ENCODE measurements at regions not wholly inside any gene's neighbourhood (a gene's known extent, or its start where the extent isn't known, plus 50 kb on each side); places are given as distances from the start of the nearest gene placed in this dataset.

DNA sequence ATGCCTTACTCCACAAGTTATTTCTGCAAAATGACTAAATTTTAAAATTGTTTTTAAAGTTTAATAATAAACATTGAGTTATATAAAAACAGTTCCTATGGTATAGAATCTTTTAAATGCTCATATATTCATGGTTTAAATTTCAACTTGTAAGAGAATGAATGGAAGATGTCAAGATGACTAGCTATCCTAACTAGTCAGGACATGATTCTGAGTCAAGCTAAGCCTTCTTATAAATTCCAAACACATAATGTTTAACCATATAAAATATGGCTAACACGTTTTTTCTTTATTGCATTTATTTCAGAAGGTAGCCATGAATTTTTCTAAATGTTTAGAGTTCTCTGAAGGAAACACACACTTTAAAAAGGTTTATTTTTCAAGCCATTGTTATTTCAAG is 320.4 kb downstream of the CBLN2 start:
- TF ChIP-seq, protein P1, sequence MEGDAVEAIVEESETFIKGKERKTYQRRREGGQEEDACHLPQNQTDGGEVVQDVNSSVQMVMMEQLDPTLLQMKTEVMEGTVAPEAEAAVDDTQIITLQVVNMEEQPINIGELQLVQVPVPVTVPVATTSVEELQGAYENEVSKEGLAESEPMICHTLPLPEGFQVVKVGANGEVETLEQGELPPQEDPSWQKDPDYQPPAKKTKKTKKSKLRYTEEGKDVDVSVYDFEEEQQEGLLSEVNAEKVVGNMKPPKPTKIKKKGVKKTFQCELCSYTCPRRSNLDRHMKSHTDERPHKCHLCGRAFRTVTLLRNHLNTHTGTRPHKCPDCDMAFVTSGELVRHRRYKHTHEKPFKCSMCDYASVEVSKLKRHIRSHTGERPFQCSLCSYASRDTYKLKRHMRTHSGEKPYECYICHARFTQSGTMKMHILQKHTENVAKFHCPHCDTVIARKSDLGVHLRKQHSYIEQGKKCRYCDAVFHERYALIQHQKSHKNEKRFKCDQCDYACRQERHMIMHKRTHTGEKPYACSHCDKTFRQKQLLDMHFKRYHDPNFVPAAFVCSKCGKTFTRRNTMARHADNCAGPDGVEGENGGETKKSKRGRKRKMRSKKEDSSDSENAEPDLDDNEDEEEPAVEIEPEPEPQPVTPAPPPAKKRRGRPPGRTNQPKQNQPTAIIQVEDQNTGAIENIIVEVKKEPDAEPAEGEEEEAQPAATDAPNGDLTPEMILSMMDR (IDR thresholded peaks at IDR 0.05): no peak
- no peak for ATAC-seq
- H3K4me3 ChIP-seq: no peak overlapping the region
- H3K4me1 ChIP-seq: no peaks in the 10 kb centered on the region
- H3K36me3 ChIP-seq: no peaks in the 10 kb centered on the region
- intact Hi-C loops (cut with DNase I): no loop called here
- no peaks in the 10 kb centered on the region for H3K27me3 ChIP-seq
- no peak for DNase-seq
- no peak overlapping the region for H3K27ac ChIP-seq
- H3K9me3 ChIP-seq: peaks cover 0 to 6% of the 10 kb centered on the region in 2 donors

DNA sequence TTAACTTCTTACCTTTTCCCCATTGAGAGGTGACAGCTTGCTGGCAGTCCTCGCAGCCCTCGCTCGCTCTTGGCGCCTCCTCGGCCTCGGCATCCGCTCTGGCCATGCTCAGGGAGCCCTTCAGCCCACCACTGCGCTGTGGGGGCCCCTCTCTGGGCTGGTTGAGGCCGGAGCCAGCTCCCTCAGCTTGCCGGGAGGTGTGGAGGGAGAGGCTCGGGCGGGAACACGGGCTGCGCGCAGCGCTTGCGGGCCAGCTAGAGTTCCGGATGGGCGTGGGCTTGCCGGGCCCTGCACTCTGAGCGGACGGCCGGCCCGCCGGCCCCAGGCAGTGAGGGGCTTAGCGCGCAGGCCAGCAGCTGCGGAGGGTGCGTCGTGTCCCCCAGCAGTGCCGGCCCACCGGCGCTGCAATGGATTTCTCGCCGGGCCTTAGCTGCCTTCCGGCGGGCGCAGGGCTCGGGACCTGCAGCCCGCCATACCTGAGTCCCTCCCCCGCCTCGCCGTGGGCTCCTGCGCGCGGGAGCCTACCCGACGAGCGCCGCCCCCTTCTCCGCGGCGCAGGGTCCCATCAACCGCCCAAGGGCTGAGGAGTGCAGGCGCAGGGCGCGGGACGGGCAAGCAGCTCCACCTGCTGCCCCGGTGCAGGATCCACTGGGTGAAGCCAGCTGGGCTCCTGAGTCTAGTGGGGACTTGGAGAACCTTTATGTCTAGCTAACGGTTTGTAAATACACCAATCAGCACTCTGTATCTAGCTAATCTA is 335.0 kb downstream of the CBLN2 start:
- H3K9me3 ChIP-seq: peaks cover 0 to 21% of the 10 kb centered on the region in 2 donors
- no peak overlapping the region for H3K4me3 ChIP-seq
- DNase-seq (peak in 1 of 4 donors; percentile 74), ATAC-seq (no peak)
- no peak overlapping the region for H3K27ac ChIP-seq
- H3K27me3 ChIP-seq: no peaks in the 10 kb centered on the region
- H3K4me1 ChIP-seq: no peaks in the 10 kb centered on the region
- TF ChIP-seq, protein P1 (IDR thresholded peaks at IDR 0.05): no peak
- intact Hi-C loops (cut with DNase I): no loop called here
- no peaks in the 10 kb centered on the region for H3K36me3 ChIP-seq

DNA sequence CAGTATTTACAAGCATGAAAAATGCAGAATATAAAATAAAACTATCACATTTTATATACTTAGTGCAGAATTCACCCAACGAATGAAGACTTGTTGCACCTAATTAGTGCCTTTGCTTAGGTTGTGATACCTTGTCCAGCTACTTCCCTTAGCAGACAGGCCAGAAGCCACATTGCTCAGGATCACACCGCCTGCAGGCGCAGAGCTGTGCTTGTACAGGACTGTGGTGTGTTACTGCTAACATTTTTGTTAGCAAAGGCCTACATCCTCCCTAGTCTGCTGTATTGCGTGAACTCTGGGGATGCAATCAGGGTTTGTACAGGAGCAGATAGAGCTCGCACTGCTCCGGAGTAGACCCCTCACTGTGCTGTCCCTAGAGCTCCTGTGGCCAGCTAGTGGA is 336.9 kb downstream of the CBLN2 start:
- peaks cover 0 to 21% of the 10 kb centered on the region in 2 donors for H3K9me3 ChIP-seq
- no peaks in the 10 kb centered on the region for H3K4me1 ChIP-seq
- DNase-seq (peak in 1 of 4 donors; percentile 31), ATAC-seq (no peak)
- TF ChIP-seq, protein P1 (IDR thresholded peaks at IDR 0.05): no peak
- no peaks in the 10 kb centered on the region for H3K27me3 ChIP-seq
- H3K4me3 ChIP-seq: no peak overlapping the region
- H3K27ac ChIP-seq: no peak overlapping the region
- intact Hi-C loops (cut with DNase I): no loop called here
- H3K36me3 ChIP-seq: no peaks in the 10 kb centered on the region

DNA sequence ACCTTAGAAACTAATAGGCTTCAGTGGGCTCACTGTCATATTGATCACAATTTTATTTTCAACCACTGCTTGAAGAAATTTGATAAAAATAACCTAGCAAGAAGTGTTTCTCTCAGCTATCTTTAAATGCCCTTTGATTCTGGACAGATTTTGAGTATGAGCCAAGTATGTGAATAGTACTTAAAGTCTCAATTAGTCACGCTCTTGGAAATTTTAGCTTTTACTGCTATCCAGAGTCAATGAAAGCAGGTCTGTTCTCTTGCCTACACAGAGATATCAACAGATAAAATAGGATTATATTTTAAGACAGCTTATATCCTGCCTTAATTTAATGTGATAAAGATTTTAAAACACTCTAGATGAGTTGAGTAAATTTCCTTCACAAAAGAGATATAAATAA is 337.3 kb downstream of the CBLN2 start:
- Histone ChIP-seq H3K4me3 (no peak overlapping the region), H3K36me3 (no peaks in the 10 kb centered on the region), H3K27ac (no peak overlapping the region), H3K27me3 (no peaks in the 10 kb centered on the region), H3K4me1 (no peaks in the 10 kb centered on the region), H3K9me3 (peaks cover 0 to 21% of the 10 kb centered on the region in 2 donors)
- no peak for DNase-seq
- intact Hi-C loops (cut with DNase I): no loop called here
- TF ChIP-seq, protein P1 (IDR thresholded peaks at IDR 0.05): no peak
- no peak for ATAC-seq

DNA sequence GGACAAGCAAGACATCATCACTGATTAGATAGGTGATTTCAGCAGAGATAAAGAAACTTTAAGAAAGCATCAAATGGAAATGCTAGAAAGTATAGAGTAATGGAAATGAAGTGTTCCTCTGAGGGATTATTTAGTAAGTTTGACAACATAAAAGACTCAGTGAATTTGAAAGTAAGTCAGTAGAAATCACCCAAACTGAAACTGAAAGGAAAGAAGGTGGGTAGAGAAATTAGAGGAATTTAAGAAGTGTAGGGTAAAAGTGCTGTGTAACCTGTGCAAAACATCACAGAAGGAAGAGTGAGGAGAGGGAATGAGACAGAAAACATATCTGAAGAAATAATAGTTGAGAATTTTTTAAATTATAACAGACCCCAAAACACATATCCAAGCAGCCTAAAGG is 343.1 kb downstream of the CBLN2 start:
- ATAC-seq: no peak
- intact Hi-C loops (cut with DNase I): no loop called here
- Histone ChIP-seq H3K27me3 (no peaks in the 10 kb centered on the region), H3K4me1 (no peaks in the 10 kb centered on the region), H3K9me3 (no peaks in the 10 kb centered on the region), H3K4me3 (no peak overlapping the region), H3K36me3 (no peaks in the 10 kb centered on the region), H3K27ac (no peak overlapping the region)
- DNase-seq: no peak
- TF ChIP-seq, protein P1 (IDR thresholded peaks at IDR 0.05): no peak

Measured in left lung (tissue), 4 donors.